ENCODE measurements at regions not wholly inside any gene's neighbourhood (a gene's known extent, or its start where the extent isn't known, plus 50 kb on each side); places are given as distances from the start of the nearest gene placed in this dataset.

DNA sequence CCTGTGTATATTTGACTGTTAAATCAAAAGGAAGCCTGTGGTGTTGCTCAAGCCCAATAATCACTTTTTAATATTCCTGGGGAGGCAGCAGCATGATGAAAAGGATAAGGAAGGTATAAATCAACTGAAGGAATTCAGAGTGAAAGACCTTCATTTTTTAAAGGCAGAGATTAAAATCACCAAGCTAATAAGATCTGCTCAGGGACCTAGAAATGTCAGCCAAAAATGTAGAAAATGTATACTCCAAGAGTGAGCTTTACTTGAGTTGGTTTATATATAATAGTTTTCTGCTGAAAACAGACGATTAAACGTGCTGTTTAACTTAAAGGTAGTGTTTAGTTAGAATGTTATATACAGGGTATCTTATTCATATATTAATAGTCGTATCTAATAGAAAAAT, 549.3 kb downstream of the IQCM start:
- H3K36me3 ChIP-seq (ENCODE audit: control insufficient read depth, insufficient read depth, low read length) = no peaks in the 10 kb centered on the region
- no peaks in the 10 kb centered on the region for H3K4me1 ChIP-seq (ENCODE audit: control insufficient read depth, insufficient read depth, low read length, poor library complexity, severe bottlenecking)
- WGBS, 2 experiments (ENCODE audit: insufficient coverage in 2 of 2) = no CpG with 5 or more reads among the region's 3 CpGs
- no peak overlapping the region for H3K27ac ChIP-seq (ENCODE audit: low read depth, low read length, severe bottlenecking)
- no peaks in the 10 kb centered on the region for H3K9me3 ChIP-seq (ENCODE audit: control insufficient read depth, low read length)
- no peak overlapping the region for H3K4me3 ChIP-seq (ENCODE audit: extremely low read depth, insufficient read depth, low read length, poor library complexity, severe bottlenecking)

DNA sequence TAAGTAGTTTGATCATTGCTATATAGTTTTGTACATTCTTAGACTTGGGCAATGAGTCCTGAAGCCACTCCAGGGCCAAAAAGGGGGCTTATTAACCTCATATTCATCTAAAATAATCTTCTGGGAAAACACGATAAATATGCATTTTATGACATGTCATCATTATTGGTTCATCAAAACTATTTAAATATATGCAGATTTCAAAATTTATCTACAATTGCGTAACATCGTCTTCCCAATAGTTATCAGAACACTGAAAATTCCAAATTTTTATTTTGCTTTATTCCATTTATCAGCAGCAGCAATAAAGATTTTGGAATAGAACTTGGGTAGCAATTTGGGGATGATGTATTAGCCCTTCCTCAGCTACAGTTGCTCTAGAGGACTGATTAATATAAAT, 550.0 kb downstream of the IQCM start:
- no peaks in the 10 kb centered on the region for H3K9me3 ChIP-seq (ENCODE audit: control insufficient read depth, low read length)
- no peaks in the 10 kb centered on the region for H3K36me3 ChIP-seq (ENCODE audit: control insufficient read depth, insufficient read depth, low read length)
- no peak overlapping the region for H3K4me3 ChIP-seq (ENCODE audit: extremely low read depth, insufficient read depth, low read length, poor library complexity, severe bottlenecking)
- no peak overlapping the region for H3K27ac ChIP-seq (ENCODE audit: low read depth, low read length, severe bottlenecking)
- H3K4me1 ChIP-seq (ENCODE audit: control insufficient read depth, insufficient read depth, low read length, poor library complexity, severe bottlenecking) = no peaks in the 10 kb centered on the region
- WGBS, 2 experiments (ENCODE audit: insufficient coverage in 2 of 2) = no CpG with 5 or more reads among the region's 3 CpGs

- Histone ChIP-seq H3K9me3 (ENCODE audit: control insufficient read depth, low read length) (no peaks in the 10 kb centered on the region), H3K4me3 (ENCODE audit: extremely low read depth, insufficient read depth, low read length, poor library complexity, severe bottlenecking) (no peak overlapping the region), H3K27ac (ENCODE audit: low read depth, low read length, severe bottlenecking) (no peak overlapping the region), H3K36me3 (ENCODE audit: control insufficient read depth, insufficient read depth, low read length) (no peaks in the 10 kb centered on the region), H3K4me1 (ENCODE audit: control insufficient read depth, insufficient read depth, low read length, poor library complexity, severe bottlenecking) (no peaks in the 10 kb centered on the region)
- WGBS, 2 experiments (ENCODE audit: insufficient coverage in 2 of 2) = no CpG with 5 or more reads among the region's 2 CpGs
These were observed 551.4 kb downstream of the IQCM start for GRCh38 chr4:149264093-149264733.

DNA sequence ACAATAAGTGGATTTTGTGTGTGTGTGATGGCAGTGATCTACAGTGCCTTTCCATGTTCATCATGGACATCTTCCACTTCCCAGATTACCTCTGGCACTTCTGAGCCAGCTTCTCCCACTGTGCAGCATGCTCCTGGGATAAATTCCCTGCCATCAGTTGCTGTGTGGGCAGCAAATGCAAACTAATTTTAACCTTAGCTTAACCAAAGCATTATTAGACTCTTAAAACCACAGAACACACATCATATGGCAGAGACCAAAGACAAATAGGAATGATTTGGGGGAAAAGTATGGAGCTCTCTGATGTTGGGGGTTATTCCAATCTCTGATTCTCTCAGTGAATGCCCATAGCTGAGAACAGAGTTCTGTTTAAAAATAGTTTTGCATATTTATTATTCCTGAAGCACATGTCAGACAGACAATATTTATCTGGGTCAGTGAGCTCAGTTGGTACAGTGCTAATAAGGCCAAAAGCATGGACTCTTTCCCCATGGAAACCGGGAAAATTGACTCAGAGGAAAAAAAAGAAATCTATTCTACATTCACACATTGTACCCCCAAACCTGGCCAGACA, 567.4 kb downstream of the IQCM start:
- H3K4me1 ChIP-seq (ENCODE audit: control insufficient read depth, insufficient read depth, low read length, poor library complexity, severe bottlenecking) = no peaks in the 10 kb centered on the region
- WGBS, 2 experiments (ENCODE audit: insufficient coverage in 2 of 2) = no CpG with 5 or more reads among the region's 1 CpG
- H3K36me3 ChIP-seq (ENCODE audit: control insufficient read depth, insufficient read depth, low read length) = no peaks in the 10 kb centered on the region
- no peaks in the 10 kb centered on the region for H3K9me3 ChIP-seq (ENCODE audit: control insufficient read depth, low read length)
- H3K27ac ChIP-seq (ENCODE audit: low read depth, low read length, severe bottlenecking) = no peak overlapping the region
- H3K4me3 ChIP-seq (ENCODE audit: extremely low read depth, insufficient read depth, low read length, poor library complexity, severe bottlenecking) = no peak overlapping the region

DNA sequence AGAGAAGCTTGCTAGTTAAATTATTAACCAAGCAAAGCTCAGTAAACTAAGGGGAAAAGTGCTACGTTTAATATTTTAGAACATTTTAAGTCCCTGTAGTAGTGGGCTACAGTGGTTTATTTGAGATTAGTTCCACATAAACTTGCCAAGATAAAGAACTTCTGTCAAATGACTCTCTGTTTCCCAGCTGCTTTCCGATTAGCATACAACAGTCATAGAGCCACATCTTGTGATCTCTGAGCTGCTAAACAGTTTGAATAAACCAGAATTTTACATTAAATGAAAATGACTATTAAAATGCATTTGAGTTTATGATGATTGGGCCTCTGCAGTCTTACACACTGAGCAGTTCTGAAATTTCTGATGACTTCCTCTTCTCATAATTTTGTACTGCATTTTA, 568.5 kb downstream of the IQCM start:
- Histone ChIP-seq H3K9me3 (ENCODE audit: control insufficient read depth, low read length) (no peaks in the 10 kb centered on the region), H3K4me1 (ENCODE audit: control insufficient read depth, insufficient read depth, low read length, poor library complexity, severe bottlenecking) (no peaks in the 10 kb centered on the region), H3K36me3 (ENCODE audit: control insufficient read depth, insufficient read depth, low read length) (no peaks in the 10 kb centered on the region), H3K4me3 (ENCODE audit: extremely low read depth, insufficient read depth, low read length, poor library complexity, severe bottlenecking) (no peak overlapping the region), H3K27ac (ENCODE audit: low read depth, low read length, severe bottlenecking) (no peak overlapping the region)
- WGBS, 2 experiments (ENCODE audit: insufficient coverage in 2 of 2) = no CpG with 5 or more reads among the region's 2 CpGs

DNA sequence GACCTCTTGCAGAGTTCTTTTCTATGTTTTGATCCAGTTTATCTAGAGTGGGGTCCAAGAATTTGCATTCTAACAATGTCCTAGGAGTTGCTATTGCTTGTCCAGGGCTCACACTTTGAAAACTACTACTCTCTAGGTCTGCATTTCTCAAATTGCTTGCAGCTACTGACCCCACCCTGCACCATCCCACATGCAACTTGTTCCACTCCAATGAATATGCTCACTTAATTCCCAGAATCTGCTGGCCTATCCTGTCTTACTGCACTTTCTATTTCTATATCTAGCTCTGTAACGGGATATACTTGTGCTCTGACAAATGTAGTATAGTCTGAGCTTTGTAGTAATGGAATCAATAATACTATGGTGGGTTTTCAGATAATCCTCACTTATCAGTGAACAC, 570.3 kb downstream of the IQCM start:
- H3K4me3 ChIP-seq (ENCODE audit: extremely low read depth, insufficient read depth, low read length, poor library complexity, severe bottlenecking) = no peak overlapping the region
- H3K9me3 ChIP-seq (ENCODE audit: control insufficient read depth, low read length) = no peaks in the 10 kb centered on the region
- no peaks in the 10 kb centered on the region for H3K36me3 ChIP-seq (ENCODE audit: control insufficient read depth, insufficient read depth, low read length)
- H3K4me1 ChIP-seq (ENCODE audit: control insufficient read depth, insufficient read depth, low read length, poor library complexity, severe bottlenecking) = no peaks in the 10 kb centered on the region
- WGBS, 2 experiments (ENCODE audit: insufficient coverage in 2 of 2) = no CpG with 5 or more reads among the region's 1 CpG
- no peak overlapping the region for H3K27ac ChIP-seq (ENCODE audit: low read depth, low read length, severe bottlenecking)

DNA sequence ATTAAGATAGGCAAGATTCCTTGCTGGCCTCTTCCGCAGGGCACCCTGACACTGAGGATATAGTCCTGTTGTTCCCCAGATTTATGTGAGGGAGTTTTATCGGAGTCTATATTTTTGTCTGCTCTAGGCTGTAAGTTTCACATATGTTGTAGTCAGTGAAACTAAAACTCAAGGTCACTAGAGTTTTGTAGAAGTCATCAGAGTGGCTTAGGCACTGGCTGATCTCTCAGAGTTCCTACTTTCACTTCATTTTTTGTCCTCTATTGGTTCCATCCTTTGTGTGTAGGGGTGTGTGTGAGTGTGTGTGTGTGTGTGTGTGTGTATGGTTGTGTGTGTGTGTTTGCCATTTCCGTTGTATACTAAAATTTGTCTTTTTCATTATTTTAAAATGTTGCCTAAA, 577.5 kb downstream of the IQCM start:
- H3K9me3 ChIP-seq (ENCODE audit: control insufficient read depth, low read length) = no peaks in the 10 kb centered on the region
- 83 to 100% methylated on average over 1 to 2 of the region's 3 CpGs for WGBS, 2 experiments (ENCODE audit: insufficient coverage in 2 of 2)
- H3K4me3 ChIP-seq (ENCODE audit: extremely low read depth, insufficient read depth, low read length, poor library complexity, severe bottlenecking) = no peak overlapping the region
- no peaks in the 10 kb centered on the region for H3K36me3 ChIP-seq (ENCODE audit: control insufficient read depth, insufficient read depth, low read length)
- H3K4me1 ChIP-seq (ENCODE audit: control insufficient read depth, insufficient read depth, low read length, poor library complexity, severe bottlenecking) = no peaks in the 10 kb centered on the region
- H3K27ac ChIP-seq (ENCODE audit: low read depth, low read length, severe bottlenecking) = no peak overlapping the region

DNA sequence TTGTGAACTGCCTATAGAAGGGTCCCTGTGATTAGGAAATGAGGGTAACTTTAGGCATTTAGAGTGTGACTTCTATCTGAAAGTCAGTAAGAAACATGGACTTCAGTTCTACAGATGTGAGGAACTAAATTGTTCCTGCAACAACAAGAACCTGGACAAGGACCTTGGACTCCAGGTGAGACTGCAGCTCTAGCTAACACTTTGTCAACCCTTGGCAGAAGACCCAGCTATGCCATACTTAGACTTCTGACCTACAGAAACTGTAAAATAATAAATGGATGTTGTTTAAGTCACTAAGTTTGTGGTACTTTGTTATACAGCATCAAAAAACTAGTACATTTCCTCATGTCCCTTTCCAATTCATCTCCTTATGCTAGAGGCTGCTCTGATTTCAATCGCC, 580.8 kb downstream of the IQCM start:
- H3K4me3 ChIP-seq (ENCODE audit: extremely low read depth, insufficient read depth, low read length, poor library complexity, severe bottlenecking) = no peak overlapping the region
- H3K27ac ChIP-seq (ENCODE audit: low read depth, low read length, severe bottlenecking) = no peak overlapping the region
- no peaks in the 10 kb centered on the region for H3K4me1 ChIP-seq (ENCODE audit: control insufficient read depth, insufficient read depth, low read length, poor library complexity, severe bottlenecking)
- no peaks in the 10 kb centered on the region for H3K9me3 ChIP-seq (ENCODE audit: control insufficient read depth, low read length)
- WGBS, 2 experiments (ENCODE audit: insufficient coverage in 2 of 2) = no CpG with 5 or more reads among the region's 1 CpG
- H3K36me3 ChIP-seq (ENCODE audit: control insufficient read depth, insufficient read depth, low read length) = no peaks in the 10 kb centered on the region

GRCh38 chr4:149223659-149224058, 592.0 kb downstream of the IQCM start:
- peaks cover 4% of the 10 kb centered on the region for H3K9me3 ChIP-seq (ENCODE audit: control insufficient read depth, low read length)
- no peak overlapping the region for H3K27ac ChIP-seq (ENCODE audit: low read depth, low read length, severe bottlenecking)
- H3K4me3 ChIP-seq (ENCODE audit: extremely low read depth, insufficient read depth, low read length, poor library complexity, severe bottlenecking) = no peak overlapping the region
- no peaks in the 10 kb centered on the region for H3K36me3 ChIP-seq (ENCODE audit: control insufficient read depth, insufficient read depth, low read length)
- no peaks in the 10 kb centered on the region for H3K4me1 ChIP-seq (ENCODE audit: control insufficient read depth, insufficient read depth, low read length, poor library complexity, severe bottlenecking)

GRCh38 chr4:149218672-149219071, 597.0 kb downstream of the IQCM start:
- 84 to 94% methylated on average over 4 of the region's 4 CpGs for WGBS, 2 experiments (ENCODE audit: insufficient coverage in 2 of 2)
- Histone ChIP-seq H3K4me1 (ENCODE audit: control insufficient read depth, insufficient read depth, low read length, poor library complexity, severe bottlenecking) (no peaks in the 10 kb centered on the region), H3K4me3 (ENCODE audit: extremely low read depth, insufficient read depth, low read length, poor library complexity, severe bottlenecking) (no peak overlapping the region), H3K36me3 (ENCODE audit: control insufficient read depth, insufficient read depth, low read length) (no peaks in the 10 kb centered on the region), H3K9me3 (ENCODE audit: control insufficient read depth, low read length) (peaks cover 4% of the 10 kb centered on the region), H3K27ac (ENCODE audit: low read depth, low read length, severe bottlenecking) (no peak overlapping the region)

DNA sequence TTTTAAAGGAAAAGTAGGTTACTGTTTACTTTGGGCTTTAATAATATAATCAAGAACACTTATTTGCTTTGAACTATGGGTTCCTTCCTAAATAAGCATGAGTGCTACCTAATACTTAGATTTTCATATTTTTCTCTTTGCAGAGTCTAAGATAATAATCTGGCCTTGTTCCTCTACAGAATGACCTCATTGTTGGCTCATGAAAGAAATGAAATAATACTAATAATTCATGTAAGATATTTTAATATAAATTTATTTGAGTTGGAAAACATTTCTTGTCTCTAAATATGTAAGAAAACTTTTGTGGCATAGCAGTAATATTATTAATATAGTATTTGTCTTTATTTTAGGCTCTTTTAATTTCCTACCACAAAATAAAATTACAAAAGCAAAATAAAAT, 601.3 kb downstream of the IQCM start:
- Histone ChIP-seq H3K4me3 (ENCODE audit: extremely low read depth, insufficient read depth, low read length, poor library complexity, severe bottlenecking) (no peak overlapping the region), H3K9me3 (ENCODE audit: control insufficient read depth, low read length) (peaks cover 2% of the 10 kb centered on the region), H3K4me1 (ENCODE audit: control insufficient read depth, insufficient read depth, low read length, poor library complexity, severe bottlenecking) (no peaks in the 10 kb centered on the region), H3K27ac (ENCODE audit: low read depth, low read length, severe bottlenecking) (no peak overlapping the region), H3K36me3 (ENCODE audit: control insufficient read depth, insufficient read depth, low read length) (no peaks in the 10 kb centered on the region)

All from mesodermal cell (in vitro differentiated cells).